ENCODE measurements at regions not wholly inside any gene's neighbourhood (a gene's known extent, or its start where the extent isn't known, plus 50 kb on each side); places are given as distances from the start of the nearest gene placed in this dataset.
"Not testable (repeated sequence)": the region's sequence is repeated elsewhere in the genome, so short reads cannot be mapped to it uniquely, and the experiment has no call there.

- not testable (repeated sequence) for DNase-seq (ENCODE audit: low spot score)
Measured at GRCh38 chr9:103237571-103238109, 242.5 kb downstream of the CYLC2 start.

- DNase-seq (ENCODE audit: low spot score), result no peak
Measured at GRCh38 chr9:103242025-103242424, 246.9 kb downstream of the CYLC2 start.

GRCh38 chr9:103242486-103242885, 247.4 kb downstream of the CYLC2 start:
- DNase-seq (ENCODE audit: low spot score), result no peak

- DNase-seq (ENCODE audit: low spot score), result no peak
Measured at GRCh38 chr9:103243553-103243952, 248.4 kb downstream of the CYLC2 start.

- DNase-seq (ENCODE audit: low spot score), result no peak
Measured at GRCh38 chr9:103245369-103245768, 250.2 kb downstream of the CYLC2 start.

GRCh38 chr9:103261951-103262350, 266.8 kb downstream of the CYLC2 start:
- DNase-seq (ENCODE audit: low spot score), result no peak

GRCh38 chr9:103266064-103266463, 270.9 kb downstream of the CYLC2 start:
- DNase-seq (ENCODE audit: low spot score), result no peak

- DNase-seq (ENCODE audit: low spot score), result no peak
Measured at GRCh38 chr9:103277240-103277639, 282.1 kb downstream of the CYLC2 start.

- no peak for DNase-seq (ENCODE audit: low spot score)
Measured at GRCh38 chr9:103281126-103281525, 286.0 kb downstream of the CYLC2 start.

- DNase-seq (ENCODE audit: low spot score), result no peak
Measured at GRCh38 chr9:103287361-103287760, 292.2 kb downstream of the CYLC2 start.

- DNase-seq (ENCODE audit: low spot score), result no peak
Measured at GRCh38 chr9:103296189-103296588, 301.1 kb downstream of the CYLC2 start.

GRCh38 chr9:103301051-103301450, 305.9 kb downstream of the CYLC2 start:
- no peak for DNase-seq (ENCODE audit: low spot score)

GRCh38 chr9:103304797-103305196, 309.7 kb downstream of the CYLC2 start:
- no peak for DNase-seq (ENCODE audit: low spot score)

GRCh38 chr9:103319979-103320378, 324.8 kb downstream of the CYLC2 start:
- no peak for DNase-seq (ENCODE audit: low spot score)

- DNase-seq (ENCODE audit: low spot score), result no peak
Measured at GRCh38 chr9:103323699-103324098, 328.6 kb downstream of the CYLC2 start.

GRCh38 chr9:103335461-103335860, 340.3 kb downstream of the CYLC2 start:
- DNase-seq (ENCODE audit: low spot score), result no peak

GRCh38 chr9:103355000-103355399, 359.9 kb downstream of the CYLC2 start:
- no peak for DNase-seq (ENCODE audit: low spot score)

GRCh38 chr9:103357980-103358379, 362.8 kb downstream of the CYLC2 start:
- DNase-seq (ENCODE audit: low spot score), result not testable (repeated sequence)

GRCh38 chr9:103361906-103362305, 366.8 kb downstream of the CYLC2 start:
- no peak for DNase-seq (ENCODE audit: low spot score)

GRCh38 chr9:103362986-103363385, 367.9 kb downstream of the CYLC2 start:
- no peak for DNase-seq (ENCODE audit: low spot score)

GRCh38 chr9:103364753-103365152, 369.6 kb downstream of the CYLC2 start:
- DNase-seq (ENCODE audit: low spot score), result no peak

- no peak for DNase-seq (ENCODE audit: low spot score)
Measured at GRCh38 chr9:103371152-103371551, 376.0 kb downstream of the CYLC2 start.

- DNase-seq (ENCODE audit: low spot score), result no peak
Measured at GRCh38 chr9:103372828-103373227, 377.7 kb downstream of the CYLC2 start.

- no peak for DNase-seq (ENCODE audit: low spot score)
Measured at GRCh38 chr9:103377667-103378066, 382.5 kb downstream of the CYLC2 start.
